ENCODE measurements at regions not wholly inside any gene's neighbourhood (a gene's known extent, or its start where the extent isn't known, plus 50 kb on each side); places are given as distances from the start of the nearest gene placed in this dataset.

DNA sequence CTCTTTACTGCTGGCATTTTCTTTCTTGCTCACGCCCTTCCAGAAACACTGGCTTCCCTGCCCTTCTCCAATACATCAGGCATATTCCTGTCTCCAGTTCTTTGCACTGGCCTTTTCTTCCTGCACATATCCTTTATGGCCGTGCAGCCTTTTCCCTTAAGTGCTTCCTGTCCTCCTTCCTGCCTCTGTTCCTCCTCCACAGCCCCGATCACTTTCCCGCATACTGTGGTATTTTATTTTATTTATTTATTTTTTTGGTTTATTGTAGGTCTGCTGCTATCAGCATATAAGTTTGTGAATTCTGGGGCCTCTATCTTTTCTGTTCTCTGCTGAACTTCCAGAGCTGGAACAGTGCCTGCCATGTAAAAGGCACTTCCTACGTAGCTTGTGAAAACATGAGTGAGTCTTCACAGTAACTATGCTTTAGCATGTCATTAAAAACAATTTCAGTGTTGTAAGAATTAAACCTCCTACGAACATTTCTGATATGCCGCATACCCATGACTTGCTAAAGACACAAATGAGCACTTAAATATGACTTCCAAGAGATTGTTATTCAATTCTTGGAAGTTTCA, 289.1 kb downstream of the TRIB2 start:
- TF ChIP-seq YY1 (IDR thresholded peaks at IDR 0.05; ENCODE audit: insufficient read depth, insufficient read length) (no peak), ZNF274 (IDR thresholded peaks at IDR 0.05; ENCODE audit: low read depth, low read length) (no peak), SUZ12 (IDR thresholded peaks at IDR 0.05; ENCODE audit: extremely low read depth, insufficient read depth, insufficient read length) (no peak)

Data from NT2/D1 (cell line).